ENCODE measurements at regions not wholly inside any gene's neighbourhood (a gene's known extent, or its start where the extent isn't known, plus 50 kb on each side); places are given as distances from the start of the nearest gene placed in this dataset.

- TF ChIP-seq CTCF (IDR thresholded peaks at IDR 0.05), result no peak
- no peak for TF ChIP-seq POLR2AphosphoS5 (IDR thresholded peaks at IDR 0.05)
These were observed 555.8 kb downstream of the GALC start for GRCh38 chr14:87437158-87437557.

All from breast epithelium (tissue), 3 donors.